Kidney tubule cell (primary cell): ENCODE measurements at regions not wholly inside any gene's neighbourhood (a gene's known extent, or its start where the extent isn't known, plus 50 kb on each side); places are given as distances from the start of the nearest gene placed in this dataset.

Experiments
- DNase-seq: peaks from one replicate; pipeline ENCODE4 v3.0.0-alpha.2; 2018; ENCODE audit warnings: low spot score

GRCh38 chr4:123026015-123026414, 103.6 kb upstream of the NUDT6 start:
- DNase-seq: peak; percentile 93

DNA sequence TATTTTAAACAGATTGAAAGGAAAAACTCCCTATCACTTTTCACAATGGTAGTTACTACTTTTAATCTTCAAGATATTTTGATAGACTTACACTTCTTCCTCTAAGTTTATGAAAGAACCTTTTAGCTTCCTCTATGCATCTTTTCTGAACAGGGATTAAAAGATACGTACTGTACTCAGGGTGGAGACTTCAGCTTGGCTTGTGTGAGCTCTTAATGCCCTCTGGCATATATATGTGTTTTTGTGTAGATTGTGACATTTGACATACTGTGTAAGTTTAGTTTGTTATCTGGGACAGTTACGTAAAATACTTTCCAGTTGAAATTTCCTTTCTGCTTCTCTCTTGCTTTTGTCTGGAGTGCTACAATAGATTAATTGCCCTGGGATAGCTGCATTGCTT, 109.3 kb upstream of the NUDT6 start:
- DNase-seq: no peak

GRCh38 chr4:123034023-123034422, 111.6 kb upstream of the NUDT6 start:
- no peak for DNase-seq

GRCh38 chr4:123035239-123035638, 112.8 kb upstream of the NUDT6 start:
- no peak for DNase-seq

GRCh38 chr4:123037804-123038203, 115.4 kb upstream of the NUDT6 start:
- peak; percentile 48 for DNase-seq

DNA sequence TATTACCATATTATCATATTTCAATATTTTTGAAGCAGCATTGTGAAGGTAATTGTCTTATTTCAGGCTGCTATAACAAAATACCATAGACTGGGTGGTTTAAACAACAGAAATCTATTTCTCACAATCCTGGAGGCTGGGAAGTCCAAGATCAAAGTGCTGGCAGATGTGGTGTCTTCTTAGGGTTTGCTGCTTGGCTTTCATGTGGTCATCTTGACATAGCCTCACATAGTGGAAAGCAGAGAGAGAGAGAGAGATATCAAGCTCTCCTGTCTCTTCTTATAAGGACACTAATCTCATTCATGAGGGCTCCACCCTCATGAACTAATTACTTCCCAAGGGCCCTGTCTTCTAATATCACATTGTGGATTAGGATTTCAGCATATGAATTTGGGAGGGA, 119.7 kb upstream of the NUDT6 start:
- DNase-seq: no peak

DNA sequence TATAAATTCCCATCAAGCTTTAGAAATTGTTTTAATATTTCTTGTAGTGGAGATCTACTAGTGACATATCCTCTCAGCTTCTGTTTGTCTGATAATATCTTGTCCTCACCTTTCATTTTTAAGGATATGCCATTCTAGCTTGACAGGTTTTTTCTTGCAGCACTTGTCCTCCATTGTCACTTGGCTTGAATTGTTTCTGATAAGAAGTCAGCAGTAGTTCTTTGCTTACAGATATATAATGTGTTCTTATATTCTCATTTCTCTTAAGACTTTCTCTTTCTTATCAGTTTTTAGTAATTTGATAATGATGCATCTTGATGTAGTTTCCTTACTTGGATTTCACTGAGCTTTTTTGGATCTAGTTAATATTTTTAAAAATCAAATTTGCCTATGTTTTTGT, 120.6 kb upstream of the NUDT6 start:
- no peak for DNase-seq

- no peak for DNase-seq
Measured at GRCh38 chr4:123043793-123044425, 121.5 kb upstream of the NUDT6 start.

- DNase-seq: no peak
Measured at GRCh38 chr4:123046096-123046495, 123.7 kb upstream of the NUDT6 start.

- DNase-seq: no peak
Measured at GRCh38 chr4:123050018-123050417, 127.6 kb upstream of the NUDT6 start.

DNA sequence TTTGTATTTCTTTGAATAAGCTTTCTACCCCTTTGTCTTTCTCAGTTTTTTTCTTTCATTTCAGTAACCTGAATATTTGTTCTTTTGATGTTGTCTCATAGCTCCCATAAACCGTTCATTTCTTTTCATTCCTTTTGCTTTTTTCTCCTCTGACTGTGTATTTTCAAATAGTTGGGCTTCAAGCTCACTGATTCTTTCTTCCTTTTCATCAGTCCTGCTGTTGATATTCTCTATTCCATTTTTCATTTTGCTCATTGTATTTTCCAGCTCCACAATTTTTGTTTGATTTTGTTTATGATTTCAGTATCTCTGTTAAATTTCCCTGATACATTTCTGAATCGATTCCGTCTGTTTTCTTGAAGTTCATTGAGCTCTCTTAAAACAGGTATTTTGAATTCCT, 129.6 kb upstream of the NUDT6 start:
- DNase-seq: no peak

- DNase-seq: no peak
Measured at GRCh38 chr4:123055943-123056342, 133.5 kb upstream of the NUDT6 start.

DNA sequence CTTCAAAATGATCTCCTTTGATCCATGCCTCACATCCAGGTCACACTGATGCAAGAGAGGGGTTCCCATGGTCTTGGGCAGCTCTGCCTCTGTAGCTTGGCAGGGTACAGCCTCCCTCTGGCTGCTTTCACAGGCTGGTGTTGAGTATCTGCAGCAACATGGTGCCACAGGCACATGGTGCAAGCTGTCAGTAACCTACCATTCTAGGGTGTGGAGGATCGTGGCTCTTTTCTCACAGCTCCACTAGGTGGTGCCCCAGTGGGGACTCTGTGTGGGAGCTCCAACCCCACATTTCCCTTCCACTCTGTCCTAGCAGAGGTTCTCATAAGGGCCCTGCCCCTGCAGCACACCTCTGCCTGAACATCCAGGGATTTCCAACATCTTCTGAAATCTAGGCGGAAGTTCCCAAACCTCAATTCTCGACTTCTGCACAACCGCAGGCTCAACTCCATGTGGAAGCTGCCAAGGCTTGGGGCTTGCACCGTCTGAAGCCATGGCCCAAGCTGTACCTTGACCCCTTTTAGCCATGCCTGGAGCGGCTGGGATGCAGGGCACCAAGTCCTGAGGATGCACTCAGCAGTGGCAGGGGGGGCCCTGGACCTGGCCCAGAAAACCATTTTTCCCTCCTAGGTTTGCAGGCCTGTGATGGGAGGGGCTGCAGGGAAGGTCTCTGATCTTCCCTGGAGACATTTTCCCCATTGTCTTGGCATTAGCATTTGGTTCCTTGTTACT, 137.8 kb upstream of the NUDT6 start:
- DNase-seq: no peak

DNA sequence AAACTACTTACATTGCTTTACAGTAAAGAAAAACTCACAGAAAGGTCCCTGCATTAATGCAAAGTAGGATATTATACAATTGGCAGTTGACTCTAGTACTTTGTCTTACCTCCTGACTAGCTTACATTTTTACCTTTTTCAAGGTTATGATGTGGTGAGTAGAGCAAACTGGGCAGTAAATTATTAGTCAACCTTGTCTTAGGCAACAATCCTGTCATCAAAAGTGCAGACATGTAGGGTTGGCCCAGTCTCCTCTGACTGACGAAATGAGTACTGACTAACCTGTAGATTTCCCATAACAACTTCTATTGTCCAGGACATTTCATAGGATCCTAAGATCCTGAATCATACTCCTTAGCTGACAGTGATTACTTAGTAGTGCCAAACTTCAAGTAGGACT, 142.0 kb upstream of the NUDT6 start:
- DNase-seq: peak; percentile 91

DNA sequence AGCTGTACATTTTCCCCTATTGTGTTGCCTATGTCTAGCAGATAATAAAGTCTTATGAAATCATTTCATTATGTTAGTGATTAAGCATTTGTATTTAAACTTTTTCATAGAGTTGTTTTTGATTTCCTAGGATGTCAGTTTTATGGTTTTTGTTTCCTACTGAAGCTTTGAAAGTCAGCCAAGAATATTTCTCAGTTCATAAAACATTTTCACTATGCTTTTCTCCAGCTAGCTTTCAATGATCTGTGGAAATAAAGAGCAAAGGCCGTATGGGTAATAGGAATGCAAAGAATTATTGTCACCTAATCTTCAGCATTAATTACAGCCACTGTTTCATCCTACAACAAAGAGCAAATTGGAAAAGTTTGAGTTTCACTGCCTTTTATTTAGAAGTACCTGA, 145.7 kb upstream of the NUDT6 start:
- DNase-seq: no peak

GRCh38 chr4:123072060-123072459, 149.7 kb upstream of the NUDT6 start:
- DNase-seq: no peak

DNA sequence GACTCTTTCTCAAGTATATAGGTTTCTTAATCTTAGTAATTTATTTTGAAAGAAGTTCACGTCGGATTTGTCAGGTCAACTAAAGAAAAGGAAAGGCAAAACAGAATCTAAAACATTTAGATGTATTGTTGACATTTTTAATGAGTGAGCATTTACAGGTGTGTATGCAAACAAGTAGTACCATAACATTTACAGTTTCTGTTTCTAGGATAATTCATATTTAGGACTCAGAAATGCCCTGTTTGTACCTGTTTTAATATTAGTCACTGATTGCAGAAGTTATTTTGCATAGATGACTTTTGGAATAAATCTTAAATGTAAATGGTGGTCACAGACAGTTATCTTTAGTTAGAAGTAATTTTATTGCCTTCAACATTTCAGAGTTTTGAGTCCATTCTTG, 151.3 kb upstream of the NUDT6 start:
- no peak for DNase-seq

GRCh38 chr4:123077330-123077729, 154.9 kb upstream of the NUDT6 start:
- no peak for DNase-seq

GRCh38 chr4:123081971-123082370, 159.6 kb upstream of the NUDT6 start:
- DNase-seq: no peak

GRCh38 chr4:123083646-123084045, 161.2 kb upstream of the NUDT6 start:
- DNase-seq: no peak

DNA sequence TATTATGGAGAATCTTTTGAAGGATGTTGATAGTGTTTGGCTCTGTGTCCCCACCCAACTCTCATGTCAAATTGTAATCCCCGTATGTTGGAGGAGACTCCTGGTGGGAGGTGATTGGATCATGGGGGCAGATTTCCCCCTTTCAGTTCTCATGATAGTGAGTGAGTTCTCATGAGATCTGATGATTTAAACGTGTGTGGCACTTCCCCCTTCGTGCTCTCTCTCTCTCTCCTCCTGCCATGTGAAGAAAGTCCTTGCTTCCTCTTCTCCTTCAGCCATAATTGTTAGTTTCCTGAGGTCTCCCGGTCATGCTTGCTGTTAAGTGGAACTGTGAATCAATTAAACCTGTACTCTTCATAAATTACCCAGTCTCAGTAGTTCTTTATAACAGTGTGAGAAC, 166.1 kb upstream of the NUDT6 start:
- no peak for DNase-seq

- no peak for DNase-seq
Measured at GRCh38 chr4:123090886-123091285, 168.5 kb upstream of the NUDT6 start.

GRCh38 chr4:123092586-123092985, 170.2 kb upstream of the NUDT6 start:
- no peak for DNase-seq

GRCh38 chr4:123093236-123093635, 170.8 kb upstream of the NUDT6 start:
- DNase-seq: peak; percentile 2
